HEK293 (cell line): ENCODE measurements at regions not wholly inside any gene's neighbourhood (a gene's known extent, or its start where the extent isn't known, plus 50 kb on each side); places are given as distances from the start of the nearest gene placed in this dataset.

ENCODE experiments used
- BCL11A ChIP-seq: fragments of 450-650 bp; formaldehyde crosslinking; IDR thresholded peaks from 2 replicates; pipeline ENCODE4 v1.5.1; 2016; ENCODE audit warnings: low read depth, missing biosample characterization, missing genetic modification characterization
- SCRT2 ChIP-seq: fragments of 450-650 bp; formaldehyde crosslinking; IDR thresholded peaks from 2 replicates; pipeline ENCODE4 v1.5.1; 2016; ENCODE audit warnings: missing biosample characterization, missing genetic modification characterization
- ZNF302 ChIP-seq: fragments of 450-650 bp; formaldehyde crosslinking; IDR thresholded peaks from 2 replicates; pipeline ENCODE4 v1.5.1; 2016; ENCODE audit warnings: missing biosample characterization, missing genetic modification characterization, low read depth
- ZNF433 ChIP-seq: fragments of 450-650 bp; formaldehyde crosslinking; IDR thresholded peaks from 2 replicates; pipeline ENCODE4 v1.5.1; 2016; ENCODE audit warnings: missing biosample characterization, missing genetic modification characterization, low read depth
- TF ChIP-seq, protein P1 (sequence below): fragments of 450-650 bp; formaldehyde crosslinking; IDR thresholded peaks from 2 replicates; pipeline ENCODE4 v1.5.1; 2016; ENCODE audit warnings: missing biosample characterization, missing genetic modification characterization
- TF ChIP-seq, protein P2 (sequence below): fragments of 450-650 bp; formaldehyde crosslinking; IDR thresholded peaks from 2 replicates; pipeline ENCODE4 v1.5.1; 2016; ENCODE audit warnings: missing biosample characterization, missing genetic modification characterization

DNA sequence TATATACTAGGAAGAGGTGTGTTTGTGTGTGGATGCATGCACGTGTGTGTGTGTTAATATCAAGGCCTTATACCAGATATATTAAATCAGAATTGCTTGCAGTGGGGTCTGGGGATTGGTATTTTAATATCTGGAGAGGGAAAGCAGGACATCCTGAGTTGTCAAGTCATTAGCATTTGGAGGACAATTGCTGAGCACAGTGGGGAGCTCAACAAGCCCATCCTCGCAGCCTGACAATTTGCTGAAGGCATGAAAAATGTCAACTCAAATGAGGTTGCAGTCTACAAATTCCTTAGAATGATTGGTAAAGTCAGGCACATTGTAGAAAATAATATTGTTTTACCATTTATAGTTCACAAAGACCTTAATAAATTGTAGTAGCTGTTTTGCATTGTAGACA is 627.4 kb downstream of the LRRC70 start:
- TF ChIP-seq ZNF433 (tag by site-specific recombination) = no peak
- no peak for TF ChIP-seq BCL11A
- TF ChIP-seq, protein P1, sequence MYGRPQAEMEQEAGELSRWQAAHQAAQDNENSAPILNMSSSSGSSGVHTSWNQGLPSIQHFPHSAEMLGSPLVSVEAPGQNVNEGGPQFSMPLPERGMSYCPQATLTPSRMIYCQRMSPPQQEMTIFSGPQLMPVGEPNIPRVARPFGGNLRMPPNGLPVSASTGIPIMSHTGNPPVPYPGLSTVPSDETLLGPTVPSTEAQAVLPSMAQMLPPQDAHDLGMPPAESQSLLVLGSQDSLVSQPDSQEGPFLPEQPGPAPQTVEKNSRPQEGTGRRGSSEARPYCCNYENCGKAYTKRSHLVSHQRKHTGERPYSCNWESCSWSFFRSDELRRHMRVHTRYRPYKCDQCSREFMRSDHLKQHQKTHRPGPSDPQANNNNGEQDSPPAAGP = no peak
- TF ChIP-seq, protein P2, sequence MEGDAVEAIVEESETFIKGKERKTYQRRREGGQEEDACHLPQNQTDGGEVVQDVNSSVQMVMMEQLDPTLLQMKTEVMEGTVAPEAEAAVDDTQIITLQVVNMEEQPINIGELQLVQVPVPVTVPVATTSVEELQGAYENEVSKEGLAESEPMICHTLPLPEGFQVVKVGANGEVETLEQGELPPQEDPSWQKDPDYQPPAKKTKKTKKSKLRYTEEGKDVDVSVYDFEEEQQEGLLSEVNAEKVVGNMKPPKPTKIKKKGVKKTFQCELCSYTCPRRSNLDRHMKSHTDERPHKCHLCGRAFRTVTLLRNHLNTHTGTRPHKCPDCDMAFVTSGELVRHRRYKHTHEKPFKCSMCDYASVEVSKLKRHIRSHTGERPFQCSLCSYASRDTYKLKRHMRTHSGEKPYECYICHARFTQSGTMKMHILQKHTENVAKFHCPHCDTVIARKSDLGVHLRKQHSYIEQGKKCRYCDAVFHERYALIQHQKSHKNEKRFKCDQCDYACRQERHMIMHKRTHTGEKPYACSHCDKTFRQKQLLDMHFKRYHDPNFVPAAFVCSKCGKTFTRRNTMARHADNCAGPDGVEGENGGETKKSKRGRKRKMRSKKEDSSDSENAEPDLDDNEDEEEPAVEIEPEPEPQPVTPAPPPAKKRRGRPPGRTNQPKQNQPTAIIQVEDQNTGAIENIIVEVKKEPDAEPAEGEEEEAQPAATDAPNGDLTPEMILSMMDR (tag by site-specific recombination) = no peak
- no peak for TF ChIP-seq SCRT2 (tag by site-specific recombination)
- no peak for TF ChIP-seq ZNF302
